Activated CD8-positive, alpha-beta T cell treated with anti-CD3 and anti-CD28 coated beads for 36 hours (primary cell): ENCODE measurements at regions not wholly inside any gene's neighbourhood (a gene's known extent, or its start where the extent isn't known, plus 50 kb on each side); places are given as distances from the start of the nearest gene placed in this dataset.

Experiments used
- ATAC-seq: fragments of 200-7000 bp; cut with Tn5 transposase; one replicate; pipeline ENCODE4 v1.10.0; 2021; ENCODE audit warnings: mild to moderate bottlenecking, moderate library complexity
- CTCF ChIA-PET: fragments of 350-600 bp; sonication (Branson Sonifier 250); formaldehyde crosslinking; loops from one replicate; lab custom pipeline; 2021; ENCODE audit warnings: antibody characterized with exemption; lab: Charles Lee
- POLR2A ChIA-PET: fragments of 350-600 bp; sonication (Branson Sonifier 250); formaldehyde crosslinking; loops from one replicate; lab custom pipeline; 2021; ENCODE audit warnings: antibody characterized with exemption; lab: Charles Lee
- DNase-seq: peaks from one replicate; pipeline ENCODE4 v3.0.0-alpha.2; 2020
- H3K27ac Mint-ChIP-seq: one replicate; pipeline ENCODE4 v1.8.0; 2021; ENCODE audit warnings: mild to moderate bottlenecking, mixed read lengths
- H3K27me3 Mint-ChIP-seq: one replicate; pipeline ENCODE4 v1.8.0; 2021; ENCODE audit warnings: mixed read lengths
- H3K36me3 Mint-ChIP-seq: one replicate; pipeline ENCODE4 v1.8.0; 2021; ENCODE audit warnings: low read depth, mixed read lengths
- H3K4me1 Mint-ChIP-seq: one replicate; pipeline ENCODE4 v1.8.0; 2021; ENCODE audit warnings: low read depth, mixed read lengths
- H3K4me3 Mint-ChIP-seq: one replicate; pipeline ENCODE4 v1.8.0; 2021; ENCODE audit warnings: mild to moderate bottlenecking, moderate library complexity, mixed read lengths
- H3K9me3 Mint-ChIP-seq: one replicate; pipeline ENCODE4 v1.8.0; 2021; ENCODE audit warnings: mixed read lengths
- intact Hi-C: fragments of 100-400 bp; cut with micrococcal nuclease; formaldehyde crosslinking; loops from one replicate; pipeline ENCODE4 v1.10.0; 2022
- TF ChIP-seq, protein P1 (sequence below): fragments of 200-600 bp; IDR thresholded peaks from one replicate; pipeline ENCODE4 v1.8.0; 2022; ENCODE audit warnings: antibody characterized with exemption, mild to moderate bottlenecking

DNA sequence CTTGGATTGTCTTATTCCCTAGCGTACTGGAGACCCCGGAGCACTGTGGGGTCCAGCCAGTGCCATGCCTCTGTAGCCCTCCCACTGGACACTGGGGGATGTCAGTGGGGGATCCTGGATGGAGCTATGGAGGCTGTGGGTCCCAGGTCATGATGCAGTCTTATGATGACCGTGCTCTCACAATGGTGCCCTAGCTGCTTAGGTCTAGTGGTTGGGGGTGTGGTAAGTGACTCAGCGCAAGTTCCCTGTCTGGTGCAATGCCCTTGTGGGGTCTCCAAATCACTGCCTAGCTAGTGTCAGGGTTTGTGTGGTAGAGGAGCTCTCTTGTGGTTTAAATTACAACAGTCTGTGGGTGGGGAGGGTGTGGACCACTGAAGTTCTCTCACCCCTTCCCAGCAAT lies 135.4 kb downstream of the CDC5L start:
- ChIA-PET POLR2A (interaction anchor here (1.0 kb wide), 1 partner anchor 12 kb away, joined by 4 read pairs; no protein-coding TSS in a partner anchor), CTCF (interaction anchor here (2.7 kb wide), 1 partner anchor 47 kb away, joined by 7 read pairs; no protein-coding TSS in a partner anchor)
- intact Hi-C loops = no loop called here
- ATAC-seq (no peak), DNase-seq (no peak)
- H3K27me3 Mint-ChIP-seq = peaks cover 24% of the 10 kb centered on the region
- H3K4me1 Mint-ChIP-seq = peaks cover 18% of the 10 kb centered on the region
- no peak overlapping the region for H3K4me3 Mint-ChIP-seq
- H3K36me3 Mint-ChIP-seq = no peaks in the 10 kb centered on the region
- TF ChIP-seq, protein P1, sequence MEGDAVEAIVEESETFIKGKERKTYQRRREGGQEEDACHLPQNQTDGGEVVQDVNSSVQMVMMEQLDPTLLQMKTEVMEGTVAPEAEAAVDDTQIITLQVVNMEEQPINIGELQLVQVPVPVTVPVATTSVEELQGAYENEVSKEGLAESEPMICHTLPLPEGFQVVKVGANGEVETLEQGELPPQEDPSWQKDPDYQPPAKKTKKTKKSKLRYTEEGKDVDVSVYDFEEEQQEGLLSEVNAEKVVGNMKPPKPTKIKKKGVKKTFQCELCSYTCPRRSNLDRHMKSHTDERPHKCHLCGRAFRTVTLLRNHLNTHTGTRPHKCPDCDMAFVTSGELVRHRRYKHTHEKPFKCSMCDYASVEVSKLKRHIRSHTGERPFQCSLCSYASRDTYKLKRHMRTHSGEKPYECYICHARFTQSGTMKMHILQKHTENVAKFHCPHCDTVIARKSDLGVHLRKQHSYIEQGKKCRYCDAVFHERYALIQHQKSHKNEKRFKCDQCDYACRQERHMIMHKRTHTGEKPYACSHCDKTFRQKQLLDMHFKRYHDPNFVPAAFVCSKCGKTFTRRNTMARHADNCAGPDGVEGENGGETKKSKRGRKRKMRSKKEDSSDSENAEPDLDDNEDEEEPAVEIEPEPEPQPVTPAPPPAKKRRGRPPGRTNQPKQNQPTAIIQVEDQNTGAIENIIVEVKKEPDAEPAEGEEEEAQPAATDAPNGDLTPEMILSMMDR = no peak
- H3K27ac Mint-ChIP-seq = no peak overlapping the region
- peaks cover 18% of the 10 kb centered on the region for H3K9me3 Mint-ChIP-seq

DNA sequence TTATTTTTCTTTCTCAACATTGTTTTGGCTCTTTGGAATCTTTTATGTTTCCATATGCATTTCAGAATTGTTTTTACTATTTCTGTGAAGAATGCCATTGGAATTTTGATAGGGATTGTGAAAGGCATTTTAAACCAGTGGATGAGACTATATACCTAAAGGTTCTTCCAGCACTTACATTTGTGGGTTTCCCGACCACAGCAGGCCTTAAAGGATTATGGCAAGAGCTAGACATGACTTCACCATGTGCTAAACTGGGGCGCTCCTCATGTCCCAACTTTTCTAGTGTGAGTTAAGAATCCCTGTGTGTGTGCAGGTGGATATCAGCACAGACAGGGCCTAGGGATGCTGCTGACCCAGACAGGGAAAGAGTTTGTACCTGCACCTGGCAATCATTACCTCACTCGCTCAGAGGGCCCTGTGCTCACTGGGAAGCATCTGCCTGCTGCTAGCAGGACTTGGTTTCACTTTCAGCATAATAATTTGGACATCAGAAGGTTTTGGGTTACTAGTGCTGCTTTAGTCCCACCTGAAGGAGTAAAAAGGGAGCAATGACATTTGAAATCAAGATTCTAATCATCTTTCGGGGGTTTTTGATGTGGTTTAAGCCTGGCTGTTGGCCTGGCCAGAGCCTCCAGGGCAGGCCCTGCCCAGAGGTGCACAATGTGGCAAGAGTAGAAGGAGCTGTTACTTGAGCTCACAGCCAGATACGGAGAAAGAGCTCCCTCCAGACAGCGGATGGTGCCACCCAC lies 137.1 kb downstream of the CDC5L start:
- H3K9me3 Mint-ChIP-seq = peaks cover 10% of the 10 kb centered on the region
- DNase-seq (no peak), ATAC-seq (no peak)
- no peak overlapping the region for H3K27ac Mint-ChIP-seq
- H3K36me3 Mint-ChIP-seq = no peaks in the 10 kb centered on the region
- peaks cover 22% of the 10 kb centered on the region for H3K4me1 Mint-ChIP-seq
- intact Hi-C loops = no loop called here
- peaks cover 25% of the 10 kb centered on the region for H3K27me3 Mint-ChIP-seq
- H3K4me3 Mint-ChIP-seq = no peak overlapping the region
- ChIA-PET CTCF (interaction anchor here (0.9 to 2.7 kb wide), 2 partner anchors 49 to 55 kb away, joined by 3 to 7 read pairs; no protein-coding TSS in a partner anchor), POLR2A (no interaction called here)
- TF ChIP-seq, protein P1 = no peak

DNA sequence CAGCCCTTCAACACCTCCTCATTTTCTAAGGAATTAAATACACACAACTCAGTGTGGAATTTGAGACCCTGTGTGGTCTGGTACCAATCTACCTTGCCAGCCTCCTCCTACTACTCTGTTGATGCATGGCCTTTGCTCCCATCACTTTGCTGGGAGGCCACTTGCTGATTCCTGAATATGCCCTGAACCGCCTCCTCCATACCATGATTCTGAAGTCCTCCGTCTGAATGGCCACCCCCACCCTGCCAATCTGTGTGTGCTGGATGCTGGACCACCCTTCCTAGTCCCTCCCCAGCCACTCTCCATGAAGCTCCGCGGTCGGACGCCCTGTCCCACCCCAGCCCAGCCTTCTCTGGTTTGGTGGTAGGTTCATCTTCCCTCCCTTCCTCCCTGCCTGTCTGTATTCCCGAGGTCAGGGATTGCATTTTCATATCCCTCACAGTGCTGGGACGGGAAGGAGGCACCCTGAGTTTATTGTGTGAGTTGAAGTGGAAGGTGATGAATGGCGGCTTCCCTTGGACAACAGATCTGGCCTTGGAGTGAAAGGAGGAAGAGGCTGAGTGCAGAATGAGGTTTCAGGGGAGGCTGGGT lies 138.3 kb downstream of the CDC5L start:
- TF ChIP-seq, protein P1 = no peak

DNA sequence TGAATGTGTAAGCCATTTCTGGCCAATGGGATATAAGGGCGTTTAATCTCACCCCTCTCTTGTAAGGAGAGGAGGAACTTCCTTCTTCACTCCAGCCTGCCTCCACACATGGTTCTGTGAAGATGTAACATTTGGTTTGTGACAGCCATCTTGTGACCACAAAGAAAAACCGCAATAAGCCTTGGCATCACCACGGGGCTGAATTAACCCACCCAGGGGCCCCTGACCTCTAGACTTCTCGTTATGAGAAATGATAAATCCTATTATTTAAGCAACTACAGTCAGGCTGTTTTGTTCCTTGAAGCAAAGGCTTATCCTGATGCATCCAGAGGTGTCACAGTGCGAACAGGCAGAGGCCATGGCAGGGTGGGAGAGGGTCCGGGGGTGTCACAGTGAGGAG lies 139.7 kb downstream of the CDC5L start:
- peaks cover 21% of the 10 kb centered on the region for H3K27me3 Mint-ChIP-seq
- peak; percentile 77 for ATAC-seq
- H3K36me3 Mint-ChIP-seq = no peaks in the 10 kb centered on the region
- peaks cover under 1% of the 10 kb centered on the region for H3K9me3 Mint-ChIP-seq
- POLR2A ChIA-PET = no interaction called here
- H3K4me1 Mint-ChIP-seq = peaks cover 16% of the 10 kb centered on the region
- H3K4me3 Mint-ChIP-seq = no peak overlapping the region
- no peak overlapping the region for H3K27ac Mint-ChIP-seq
- DNase-seq = peak; percentile 61
- intact Hi-C loops = no loop called here
- TF ChIP-seq, protein P1 = no peak
- CTCF ChIA-PET = no interaction called here

More for the DNA sequence above, 138.3 kb downstream of the CDC5L start:
- Mint-ChIP-seq H3K9me3 (peaks cover 10% of the 10 kb centered on the region), H3K36me3 (no peaks in the 10 kb centered on the region), H3K27ac (no peak overlapping the region), H3K4me3 (no peak overlapping the region), H3K4me1 (peaks cover 18% of the 10 kb centered on the region), H3K27me3 (peaks cover 25% of the 10 kb centered on the region)
- DNase-seq = no peak
- CTCF ChIA-PET = no interaction called here
- POLR2A ChIA-PET = no interaction called here
- ATAC-seq = no peak
- intact Hi-C loops = no loop called here
